CMK (cell line): ENCODE measurements at regions not wholly inside any gene's neighbourhood (a gene's known extent, or its start where the extent isn't known, plus 50 kb on each side); places are given as distances from the start of the nearest gene placed in this dataset.

Experiments
- DNase-seq: peaks from one replicate; pipeline ENCODE4 v3.0.0-alpha.2; 2010; ENCODE audit warnings: low read depth

DNA sequence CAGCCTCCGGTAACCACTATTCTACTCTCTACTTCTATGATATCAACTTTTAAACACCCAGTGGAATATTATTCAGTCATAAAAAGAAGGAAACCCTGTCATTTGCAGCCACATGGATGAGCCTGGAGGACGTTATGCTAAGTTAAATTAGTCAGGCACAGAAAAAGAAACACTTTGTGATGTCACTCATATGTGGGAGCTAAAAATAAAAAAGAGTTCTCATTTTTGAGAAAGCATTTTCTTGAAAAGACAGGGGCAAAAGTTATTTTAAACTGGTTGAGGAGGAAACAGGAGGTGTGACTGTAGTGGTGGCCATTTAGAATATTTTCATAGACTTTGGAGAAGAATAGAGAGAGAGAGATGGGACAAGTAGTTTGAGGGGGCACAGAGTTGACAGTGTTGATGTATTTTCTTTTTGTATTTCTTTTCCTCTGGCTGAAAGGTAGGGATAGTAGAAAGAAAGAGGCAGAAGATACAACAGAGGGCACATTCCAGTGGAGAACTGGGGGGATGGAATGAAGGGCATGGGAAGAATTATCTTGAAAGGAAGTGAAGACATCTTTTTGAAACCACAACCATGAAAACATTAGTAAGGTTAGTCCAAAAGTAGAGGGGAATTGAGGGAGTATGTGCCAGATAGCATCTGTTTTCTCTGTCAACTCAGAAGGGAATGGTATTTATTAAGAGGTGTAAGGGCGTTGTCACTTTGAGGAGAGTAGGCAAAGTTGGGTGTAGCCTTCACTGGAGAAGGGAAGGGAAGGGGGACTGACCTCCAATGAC lies 181.3 kb upstream of the GMDS start:
- no peak for DNase-seq

DNA sequence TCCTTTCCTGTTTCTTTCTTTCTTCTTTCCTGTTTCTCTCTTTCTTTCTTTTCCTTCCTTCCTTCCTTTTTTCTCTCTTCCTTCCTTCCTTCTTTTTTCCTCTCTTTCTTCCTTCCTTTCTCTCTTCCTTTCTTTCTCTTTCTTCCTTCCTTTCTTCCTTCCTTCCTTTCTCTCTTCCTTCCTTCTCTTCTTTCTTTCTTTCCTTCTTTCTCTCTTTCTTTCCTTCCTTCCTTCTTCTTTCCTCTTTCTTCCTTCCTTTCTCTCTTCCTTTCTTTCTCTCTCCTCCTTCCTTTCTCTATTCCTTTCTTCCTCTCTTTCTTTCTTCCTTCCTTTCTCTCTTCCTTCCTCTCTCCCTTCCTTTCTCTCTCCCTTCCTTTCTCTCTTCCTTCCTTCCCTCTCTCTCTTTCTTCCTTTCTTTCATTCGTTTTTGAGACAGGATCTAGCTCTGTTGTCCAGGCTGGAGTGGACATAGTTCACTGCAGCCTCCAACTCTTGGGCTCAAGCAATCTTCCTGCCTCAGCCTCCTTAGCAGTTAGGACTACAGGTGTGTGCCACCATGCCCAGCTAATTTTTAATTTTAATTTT lies 170.8 kb upstream of the GMDS start:
- DNase-seq, result no peak

DNA sequence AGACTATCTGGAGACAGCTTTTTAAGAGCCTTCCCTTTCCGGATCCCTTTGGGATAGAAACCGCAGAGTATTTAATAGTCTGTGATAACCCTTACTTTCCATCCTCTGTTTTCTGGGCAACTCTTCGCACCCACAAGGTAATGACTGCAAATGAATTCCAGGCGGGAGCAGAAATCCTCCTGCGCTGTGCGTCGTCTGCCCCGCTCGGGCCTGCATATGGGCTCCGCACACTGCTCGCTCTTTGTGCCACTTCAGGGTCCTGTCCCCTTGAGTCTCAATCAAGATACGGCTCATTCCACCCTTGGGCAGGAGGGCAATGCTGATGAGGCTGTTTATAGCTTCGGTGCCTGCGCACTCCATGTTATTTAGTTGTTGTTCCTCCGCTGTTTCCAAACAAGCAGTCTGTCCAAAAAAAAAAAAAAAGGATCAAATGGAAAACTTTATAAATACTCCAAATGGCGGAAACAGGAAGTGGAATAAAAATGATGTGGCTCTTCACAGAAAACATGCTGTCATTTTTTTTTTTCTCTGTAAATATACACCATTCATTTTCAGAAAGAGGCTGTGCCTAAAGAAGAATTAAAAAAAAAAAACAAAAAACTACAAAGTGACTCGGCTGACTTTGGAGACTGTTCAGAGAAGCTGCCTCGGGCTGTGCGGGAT lies 169.6 kb upstream of the GMDS start:
- DNase-seq, result no peak

DNA sequence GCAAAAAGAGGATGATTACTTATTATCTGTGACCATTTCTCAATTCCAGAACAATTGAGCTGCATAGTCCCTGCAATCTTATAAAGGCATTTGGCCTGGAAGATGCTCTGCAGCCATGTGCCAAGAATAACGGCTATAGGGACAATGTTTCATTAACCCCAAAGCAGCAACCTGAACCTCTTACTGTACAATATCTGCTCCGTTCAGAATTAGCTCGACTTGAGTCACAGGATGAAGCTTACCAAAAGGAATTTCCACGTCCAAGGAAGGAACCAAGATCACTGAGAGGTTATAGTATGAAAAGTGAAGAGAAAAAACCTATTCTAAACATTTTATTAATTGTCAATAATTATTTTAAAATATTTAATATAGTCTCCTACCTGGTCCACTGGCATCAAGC lies 167.3 kb upstream of the GMDS start:
- no peak for DNase-seq

DNA sequence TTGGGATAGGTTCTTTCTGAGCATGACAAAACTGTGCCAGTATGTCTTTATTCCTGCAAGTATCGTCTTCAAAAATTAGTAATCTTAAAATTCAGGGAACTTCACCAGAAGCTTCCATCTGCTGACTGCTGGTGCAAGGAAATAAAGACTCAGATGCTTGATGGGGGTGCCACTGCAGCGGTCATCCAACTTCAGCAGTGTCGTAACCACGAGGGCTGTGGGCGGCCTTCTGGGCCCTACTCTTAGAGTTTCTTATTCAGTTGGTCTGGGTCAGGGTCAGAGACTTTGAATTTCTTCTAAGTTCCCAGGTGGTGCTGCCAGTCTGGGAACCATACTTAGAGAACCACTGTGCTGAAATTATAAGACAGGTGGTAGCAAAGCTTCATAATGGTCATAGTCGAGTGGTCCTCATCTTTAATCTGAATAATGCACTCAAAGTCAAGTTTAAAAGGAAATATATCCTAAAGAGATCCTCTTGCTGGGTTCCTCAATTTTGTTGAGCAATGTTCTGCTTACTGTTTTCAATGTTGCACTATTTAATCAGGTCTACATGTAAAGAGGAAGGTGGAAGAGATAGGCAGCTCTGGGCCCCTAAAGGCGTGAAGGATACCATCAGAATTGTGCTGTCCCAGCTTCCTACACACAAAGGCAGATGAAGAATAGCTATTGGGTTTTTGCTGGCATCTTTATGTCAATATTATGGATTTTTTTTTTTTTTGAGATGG lies 165.4 kb upstream of the GMDS start:
- no peak for DNase-seq

DNA sequence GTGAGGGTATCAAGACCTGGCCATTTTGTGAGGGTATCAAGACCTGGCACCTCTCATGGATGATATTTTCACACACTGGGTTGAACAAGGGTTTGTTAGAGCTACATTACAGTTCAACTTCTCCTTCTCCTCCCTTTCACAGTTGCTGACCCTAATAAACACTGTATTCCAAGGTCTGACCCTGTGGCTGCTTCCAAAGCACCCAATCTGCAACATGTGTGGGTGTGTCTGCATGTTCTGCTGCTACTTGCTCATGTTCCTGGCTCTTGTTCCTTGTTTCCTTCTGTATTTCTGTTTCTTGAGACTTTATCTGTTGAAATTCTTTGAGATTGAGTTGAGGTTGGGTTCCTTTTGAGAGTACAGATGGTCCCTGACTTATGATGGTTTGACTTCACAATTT lies 162.1 kb upstream of the GMDS start:
- no peak for DNase-seq

DNA sequence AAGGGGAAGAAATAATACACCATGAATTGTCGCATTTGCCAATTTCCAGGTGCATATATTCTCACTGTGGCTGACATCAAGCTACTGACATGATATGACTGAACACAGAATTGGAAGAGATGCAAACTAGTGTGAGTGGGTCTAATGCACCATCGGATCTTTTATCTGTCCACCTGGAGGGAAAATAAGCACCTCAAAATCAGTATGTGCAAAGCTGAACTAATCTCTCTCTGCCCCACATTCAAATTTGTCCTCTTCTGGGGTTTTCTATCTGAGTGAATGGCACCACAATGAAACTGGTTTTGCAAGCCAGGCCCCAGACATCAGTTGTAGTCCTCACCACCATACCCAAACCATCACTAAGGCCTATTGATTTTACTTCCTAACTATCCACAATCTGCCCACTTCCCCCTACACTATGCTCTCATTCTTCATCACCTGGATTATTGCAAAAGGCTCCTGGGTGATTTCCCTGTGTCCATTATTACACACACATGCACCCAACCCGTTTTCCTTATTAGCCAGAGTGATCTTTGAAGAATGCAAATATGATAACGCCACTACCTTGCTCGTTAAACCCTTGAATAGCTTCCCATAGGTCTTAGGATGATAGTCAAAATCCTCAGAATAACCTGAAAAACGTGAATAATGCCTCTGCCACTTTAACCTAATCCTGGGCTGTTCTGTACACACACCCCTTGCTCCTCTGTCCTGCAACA lies 159.0 kb upstream of the GMDS start:
- DNase-seq, result no peak

DNA sequence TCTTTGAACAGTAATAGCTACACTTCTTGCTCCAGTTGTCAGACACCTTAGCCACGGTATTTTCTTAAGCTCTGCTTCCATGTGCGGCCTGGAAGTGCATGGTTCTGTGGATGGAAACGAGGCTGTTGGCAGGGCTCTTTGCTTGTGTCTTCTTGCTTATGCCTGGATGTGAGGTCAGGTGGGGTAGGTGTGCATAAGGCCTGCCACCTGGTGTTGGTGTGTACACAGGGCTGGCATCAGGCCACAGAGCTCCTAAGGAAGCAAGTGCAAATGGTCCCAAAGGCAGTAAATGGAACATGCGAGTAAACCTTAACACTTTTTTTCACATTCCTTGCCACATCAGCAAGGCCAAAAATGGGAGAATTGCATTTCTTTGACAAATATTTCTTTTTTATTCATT lies 158.1 kb upstream of the GMDS start:
- DNase-seq, result no peak

DNA sequence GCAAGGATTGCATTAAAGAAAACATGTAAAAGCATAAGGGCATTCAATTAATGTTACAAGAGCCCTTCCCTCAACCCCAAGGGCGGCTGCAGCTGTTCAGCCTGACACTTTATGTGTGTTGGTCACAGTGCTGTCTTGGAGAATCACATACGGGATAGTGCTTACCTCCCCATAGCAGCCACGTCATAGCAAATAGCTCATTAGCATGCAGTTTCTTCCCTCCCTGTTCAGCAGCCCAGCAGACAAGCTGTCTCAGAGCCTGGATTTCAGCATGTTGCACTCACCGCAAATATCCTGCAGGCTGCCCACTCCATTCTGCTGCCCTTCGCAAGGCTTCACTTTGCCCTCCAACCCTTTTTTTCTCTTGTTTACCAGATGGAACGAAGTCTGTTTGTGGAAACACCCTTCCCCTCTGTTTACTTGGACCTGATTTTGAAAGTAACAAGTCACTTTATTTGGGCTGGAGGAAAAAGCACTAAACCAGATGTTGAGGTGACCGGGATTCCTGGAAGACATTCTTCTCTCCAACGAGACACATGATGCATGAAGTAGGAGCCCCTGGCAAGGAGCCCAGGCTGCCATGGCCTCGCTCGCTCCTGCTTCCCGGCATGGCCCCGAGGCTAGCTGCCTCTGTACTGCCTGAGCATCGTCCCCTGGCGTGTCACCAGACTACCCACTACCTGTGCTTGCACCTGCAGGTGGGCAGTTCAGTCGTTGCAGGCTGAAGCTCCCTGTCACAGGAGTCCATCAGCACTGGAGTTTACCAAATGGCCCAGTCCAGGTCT lies 151.6 kb upstream of the GMDS start:
- DNase-seq, result no peak

DNA sequence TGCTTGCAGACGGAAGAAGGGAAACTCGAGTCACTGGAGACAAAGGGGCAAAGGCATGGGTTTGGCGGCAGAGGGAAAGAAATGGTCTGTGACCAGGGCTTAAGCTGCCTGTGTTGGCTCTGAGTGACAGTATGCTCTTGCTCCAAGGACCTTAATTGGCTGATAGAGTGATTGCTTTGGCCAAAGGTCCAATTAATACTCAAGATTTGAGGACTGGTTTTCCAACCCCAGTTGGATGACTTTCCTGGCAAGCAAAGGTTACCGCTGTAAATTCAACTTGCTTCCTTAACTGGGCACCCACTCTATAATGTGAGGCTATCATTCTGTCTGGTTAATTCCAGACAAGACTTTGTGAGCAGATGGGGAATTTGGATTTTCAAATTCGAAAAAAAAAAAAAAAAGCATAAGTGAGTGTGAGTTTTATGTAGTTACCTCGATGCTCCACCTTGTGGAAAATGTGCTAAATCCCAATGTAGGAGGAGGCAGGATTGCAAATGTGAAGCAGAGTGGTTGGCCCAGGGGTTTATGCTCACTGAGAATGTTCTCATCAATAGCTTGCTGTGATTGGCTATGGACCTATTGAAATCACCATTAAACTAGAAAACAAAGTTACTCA lies 150.7 kb upstream of the GMDS start:
- no peak for DNase-seq

DNA sequence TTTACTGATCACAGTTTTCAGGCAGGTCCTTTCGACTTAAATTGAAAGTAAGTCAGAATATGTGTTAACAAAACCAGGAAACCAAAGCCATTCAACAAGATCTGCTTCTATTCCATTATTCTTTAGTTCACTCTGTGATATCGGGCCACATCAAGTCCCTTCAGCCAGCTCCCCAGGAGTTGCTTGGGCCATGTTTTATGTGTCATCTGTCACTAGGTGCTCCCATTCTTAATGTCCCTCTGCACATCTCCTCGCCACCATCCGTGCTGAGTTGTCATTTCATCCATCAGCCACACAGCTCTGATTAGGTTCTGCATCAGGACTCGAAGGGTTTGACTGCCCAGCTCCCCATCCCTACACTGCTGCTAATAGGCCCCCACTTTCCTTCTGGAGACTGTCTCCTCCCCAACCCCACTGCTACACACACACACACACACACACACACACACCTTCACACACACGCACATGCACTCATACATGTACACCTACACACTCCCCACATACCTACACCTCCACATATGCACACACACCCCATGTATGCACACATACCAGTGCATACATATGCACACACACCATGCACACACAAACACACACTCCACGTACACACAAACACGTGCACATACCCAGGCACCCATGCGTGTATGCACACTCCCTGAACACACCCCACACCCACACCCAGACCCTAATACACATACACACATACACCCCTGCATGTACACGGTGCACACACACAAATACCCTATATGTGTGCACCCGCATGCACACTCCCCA lies 143.3 kb upstream of the GMDS start:
- no peak for DNase-seq

DNA sequence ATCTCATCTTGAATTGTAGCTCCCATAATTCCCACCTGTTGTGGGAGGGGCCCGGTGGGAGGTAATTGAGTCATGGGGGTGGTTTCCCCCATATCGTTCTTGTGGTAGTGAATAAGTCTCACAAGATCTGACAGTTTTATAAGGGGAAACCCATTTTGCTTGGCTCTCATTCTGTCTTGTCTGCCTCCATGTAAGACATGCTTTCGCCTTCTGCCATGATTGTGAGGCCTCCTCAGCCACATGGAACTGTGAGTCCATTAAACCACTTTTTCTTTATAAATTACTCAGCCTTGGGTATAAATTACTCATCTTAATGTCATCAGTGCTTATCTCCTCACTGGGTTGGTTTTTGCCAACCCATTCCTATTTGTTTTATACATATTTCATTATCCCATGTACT lies 142.0 kb upstream of the GMDS start:
- no peak for DNase-seq

DNA sequence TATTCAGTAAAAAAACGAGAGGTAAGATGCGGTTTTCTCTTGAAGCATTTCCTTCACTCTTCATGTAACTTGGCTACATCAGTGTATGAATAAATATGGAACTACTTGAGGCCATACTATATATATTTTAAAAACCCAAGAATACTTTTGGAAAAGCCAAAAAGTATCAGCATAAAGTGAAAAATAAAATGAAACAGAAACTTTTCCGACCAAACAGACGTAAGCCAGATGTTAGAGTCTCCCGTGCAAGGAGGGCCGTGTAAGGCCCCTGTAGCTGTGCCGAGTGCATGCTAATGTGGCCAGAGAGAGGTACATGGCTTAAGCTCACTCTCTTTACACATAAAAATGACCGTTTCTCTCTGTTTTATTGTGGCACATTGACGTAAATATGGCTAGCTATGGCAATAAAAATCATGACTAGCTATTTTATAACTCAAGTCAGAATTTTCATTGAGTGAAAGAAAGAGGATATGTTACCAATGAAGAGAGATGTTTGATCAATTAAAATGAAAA lies 140.1 kb upstream of the GMDS start:
- no peak for DNase-seq

DNA sequence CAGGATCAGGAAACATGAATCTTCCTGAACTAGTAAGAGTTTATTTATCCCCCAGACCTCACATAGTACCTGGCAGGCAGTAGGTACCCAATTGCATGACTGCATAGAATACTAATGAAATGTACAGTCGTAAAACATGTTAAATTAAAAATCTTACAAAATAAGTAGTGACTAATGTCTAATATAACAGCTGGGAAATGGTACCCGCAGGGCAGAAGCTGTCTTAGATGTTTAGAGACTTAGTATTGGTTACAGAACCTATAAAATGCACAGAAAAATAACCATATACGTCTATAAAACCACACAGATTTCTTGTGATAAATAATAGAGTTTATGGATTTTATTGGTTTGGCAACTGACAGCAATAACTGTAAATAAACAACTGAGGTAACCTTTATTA lies 139.1 kb upstream of the GMDS start:
- no peak for DNase-seq

DNA sequence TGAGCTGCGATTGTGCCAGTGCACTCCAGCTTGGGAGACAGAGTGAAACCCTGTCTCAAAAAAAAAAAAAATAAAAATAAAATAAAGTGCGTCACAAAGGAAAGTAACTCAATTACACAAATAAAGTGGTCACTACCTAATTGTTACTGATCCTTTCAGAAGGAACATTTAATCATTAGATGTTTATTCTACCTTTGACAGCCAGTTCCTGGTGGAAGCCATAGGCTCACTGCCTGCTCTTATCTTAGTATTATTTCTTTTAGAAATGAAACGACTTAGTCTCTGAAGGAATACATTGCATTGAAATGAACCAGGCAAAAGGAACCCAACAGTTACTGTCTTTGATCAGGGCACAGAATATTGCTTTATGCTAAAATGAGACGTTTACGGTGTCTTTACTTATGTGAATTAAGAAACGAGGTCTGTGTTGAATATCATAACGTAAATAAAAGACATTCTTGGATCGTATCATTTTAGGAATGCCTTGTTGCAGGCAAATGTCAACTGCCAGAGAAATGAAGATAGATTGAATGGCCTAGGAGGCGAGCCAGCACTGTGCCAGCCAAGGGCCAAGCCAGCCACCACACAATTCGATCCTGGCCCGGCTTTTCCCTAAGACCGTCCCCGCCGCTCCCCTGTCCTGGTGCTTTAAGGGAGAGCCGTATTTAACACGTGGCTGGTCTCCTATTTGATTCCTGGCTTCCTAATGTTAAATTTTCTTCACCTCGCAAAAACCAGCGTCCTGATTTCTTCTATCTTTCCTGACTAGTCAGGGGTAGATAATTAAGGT lies 136.7 kb upstream of the GMDS start:
- no peak for DNase-seq

DNA sequence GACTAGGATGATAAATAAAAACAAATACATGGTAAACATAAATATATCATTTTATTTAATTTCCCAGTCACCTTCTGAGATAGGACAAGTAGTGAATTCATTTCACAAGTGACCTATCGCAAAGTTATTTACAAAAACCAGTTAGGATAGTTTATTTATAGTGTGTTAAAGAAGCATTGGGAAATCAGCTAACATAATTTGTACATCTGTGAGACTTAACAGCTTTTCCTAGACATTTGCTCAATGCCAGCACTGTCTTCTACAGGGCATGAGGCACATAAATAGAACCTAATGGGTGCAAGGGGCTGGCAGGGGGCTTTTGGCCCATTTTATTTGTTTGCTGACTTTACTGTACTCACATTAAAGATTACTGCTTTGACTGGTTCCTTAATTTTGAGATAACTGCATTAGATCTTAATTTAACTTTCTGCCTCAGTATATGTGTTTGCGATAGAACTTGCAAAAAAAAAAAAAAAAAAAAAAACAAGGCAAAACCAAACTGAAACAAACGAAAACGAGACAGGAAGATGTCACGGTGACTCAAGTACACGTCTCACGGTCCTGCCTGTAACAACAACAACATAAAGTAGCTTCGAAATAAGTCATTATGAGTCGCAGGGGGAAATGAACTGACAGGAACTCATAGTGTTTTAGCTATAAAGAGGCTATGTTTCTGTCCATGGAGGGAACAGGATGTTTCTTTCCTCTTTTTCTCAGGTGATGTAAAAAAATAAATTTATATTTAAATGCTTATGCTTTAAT lies 133.7 kb upstream of the GMDS start:
- DNase-seq, result no peak

DNA sequence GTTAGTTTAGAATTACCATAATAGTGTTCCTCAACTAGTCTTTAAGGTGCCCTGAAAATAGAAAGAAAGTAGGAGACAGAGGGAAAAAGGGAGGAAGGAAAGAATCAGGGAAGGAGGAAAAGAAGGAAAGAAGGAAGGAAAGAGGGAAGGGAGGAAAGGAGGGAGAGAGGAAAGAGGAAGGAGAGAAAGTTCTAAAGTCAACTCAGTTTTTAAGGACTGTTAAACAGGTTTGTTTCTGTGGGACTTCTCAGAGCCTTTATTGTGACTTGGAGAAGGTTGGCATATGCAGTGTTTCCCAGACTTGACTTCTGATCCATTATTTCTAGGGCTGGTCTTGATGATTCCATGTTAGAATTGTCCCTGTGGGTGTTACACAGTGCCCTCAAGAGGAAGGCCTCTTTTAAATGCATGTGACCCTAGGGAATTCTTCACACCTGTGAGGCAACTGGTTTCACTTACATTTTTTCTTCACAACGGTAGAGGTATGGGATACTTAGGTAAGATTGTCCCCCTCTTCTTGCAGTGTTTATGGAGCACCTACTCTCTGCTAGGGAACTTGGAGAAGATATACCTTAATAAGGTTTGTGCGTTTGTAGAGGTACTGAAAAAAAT lies 132.7 kb upstream of the GMDS start:
- DNase-seq, result no peak
